Sigmoid colon (tissue), 4 donors: ENCODE measurements at regions not wholly inside any gene's neighbourhood (a gene's known extent, or its start where the extent isn't known, plus 50 kb on each side); places are given as distances from the start of the nearest gene placed in this dataset.

ENCODE experiments used
- EP300 ChIP-seq, 4 donors: sonication (generic); formaldehyde crosslinking; IDR thresholded peaks; one replicate each; pipeline ENCODE4 v1.6.1; 2017; ENCODE audit warnings: antibody characterized with exemption in 4 of 4
- POLR2A ChIP-seq, 2 donors: fragments of 450-650 bp; IDR thresholded peaks; one replicate each; pipeline ENCODE4 v1.6.1; 2016; ENCODE audit warnings: antibody characterized with exemption in 2 of 2, mild to moderate bottlenecking in 2 of 2, moderate library complexity in 2 of 2
- POLR2AphosphoS5 ChIP-seq, 4 donors: sonication (generic); formaldehyde crosslinking; IDR thresholded peaks; one replicate each; pipeline ENCODE4 v1.6.1; 2017; ENCODE audit warnings: antibody characterized with exemption in 4 of 4
- TF ChIP-seq, protein P1 (sequence below), 4 experiments: fragments of 450-650 bp in 3 of 4; fragments of 200-600 bp in 1 of 4; IDR thresholded peaks; one replicate each; pipeline ENCODE4 v1.5.1; 2016 to 2019; ENCODE audit warnings: antibody characterized with exemption in 4 of 4, mild to moderate bottlenecking in 3 of 4, moderate library complexity in 2 of 4

- TF ChIP-seq, protein P1, sequence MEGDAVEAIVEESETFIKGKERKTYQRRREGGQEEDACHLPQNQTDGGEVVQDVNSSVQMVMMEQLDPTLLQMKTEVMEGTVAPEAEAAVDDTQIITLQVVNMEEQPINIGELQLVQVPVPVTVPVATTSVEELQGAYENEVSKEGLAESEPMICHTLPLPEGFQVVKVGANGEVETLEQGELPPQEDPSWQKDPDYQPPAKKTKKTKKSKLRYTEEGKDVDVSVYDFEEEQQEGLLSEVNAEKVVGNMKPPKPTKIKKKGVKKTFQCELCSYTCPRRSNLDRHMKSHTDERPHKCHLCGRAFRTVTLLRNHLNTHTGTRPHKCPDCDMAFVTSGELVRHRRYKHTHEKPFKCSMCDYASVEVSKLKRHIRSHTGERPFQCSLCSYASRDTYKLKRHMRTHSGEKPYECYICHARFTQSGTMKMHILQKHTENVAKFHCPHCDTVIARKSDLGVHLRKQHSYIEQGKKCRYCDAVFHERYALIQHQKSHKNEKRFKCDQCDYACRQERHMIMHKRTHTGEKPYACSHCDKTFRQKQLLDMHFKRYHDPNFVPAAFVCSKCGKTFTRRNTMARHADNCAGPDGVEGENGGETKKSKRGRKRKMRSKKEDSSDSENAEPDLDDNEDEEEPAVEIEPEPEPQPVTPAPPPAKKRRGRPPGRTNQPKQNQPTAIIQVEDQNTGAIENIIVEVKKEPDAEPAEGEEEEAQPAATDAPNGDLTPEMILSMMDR (IDR thresholded peaks at IDR 0.05) = no peak
- TF ChIP-seq POLR2A (IDR thresholded peaks at IDR 0.05) = no peak
- TF ChIP-seq EP300 (IDR thresholded peaks at IDR 0.05) = no peak
- no peak for TF ChIP-seq POLR2AphosphoS5 (IDR thresholded peaks at IDR 0.05)
These were observed 178.8 kb upstream of the GLI2 start for GRCh38 chr2:120556911-120557310.
